Chondrocyte (in vitro differentiated cells): ENCODE measurements at regions not wholly inside any gene's neighbourhood (a gene's known extent, or its start where the extent isn't known, plus 50 kb on each side); places are given as distances from the start of the nearest gene placed in this dataset.

Source experiments
- DNase-seq: peaks from one replicate; pipeline ENCODE4 v3.0.0; 2021; ENCODE audit warnings: mixed read lengths, low spot score
- H3K27ac Mint-ChIP-seq: one replicate; pipeline ENCODE4 v1.8.0; 2021; ENCODE audit warnings: mild to moderate bottlenecking, moderate library complexity, mixed read lengths; ENCODE audit not compliant: unreplicated experiment
- H3K27me3 Mint-ChIP-seq: 2 replicates; pipeline ENCODE4 v1.8.0; 2021; ENCODE audit warnings: low read depth, mixed read lengths
- H3K36me3 Mint-ChIP-seq: 2 replicates; pipeline ENCODE4 v1.8.0; 2021; ENCODE audit warnings: low read depth, mixed read lengths
- H3K4me1 Mint-ChIP-seq: 2 replicates; pipeline ENCODE4 v1.8.0; 2021; ENCODE audit warnings: low read depth, mild to moderate bottlenecking, mixed read lengths
- H3K4me3 Mint-ChIP-seq: one replicate; pipeline ENCODE4 v1.8.0; 2021; ENCODE audit warnings: mild to moderate bottlenecking, moderate library complexity, mixed read lengths; ENCODE audit not compliant: unreplicated experiment
- H3K9me3 Mint-ChIP-seq: 2 replicates; pipeline ENCODE4 v1.8.0; 2021; ENCODE audit warnings: low read depth, mixed read lengths
- CTCF ChIP-seq: fragments of 200-600 bp; sonication (generic); IDR thresholded peaks from 2 replicates; pipeline ENCODE4 v1.5.0; 2021; ENCODE audit warnings: antibody characterized with exemption, mild to moderate bottlenecking, moderate library complexity

GRCh38 chr19:31092274-31092673 is 257.0 kb downstream of the TSHZ3 start:
- TF ChIP-seq CTCF: no peak
- Mint-ChIP-seq H3K4me3 (no peak overlapping the region), H3K4me1 (no peaks in the 10 kb centered on the region), H3K27me3 (no peaks in the 10 kb centered on the region), H3K9me3 (no peaks in the 10 kb centered on the region), H3K36me3 (no peaks in the 10 kb centered on the region), H3K27ac (no peak overlapping the region)
- DNase-seq: no peak

GRCh38 chr19:31089681-31090080 is 259.6 kb downstream of the TSHZ3 start:
- Mint-ChIP-seq H3K36me3 (no peaks in the 10 kb centered on the region), H3K27me3 (no peaks in the 10 kb centered on the region), H3K4me1 (no peaks in the 10 kb centered on the region), H3K4me3 (no peak overlapping the region), H3K27ac (no peak overlapping the region), H3K9me3 (no peaks in the 10 kb centered on the region)
- TF ChIP-seq CTCF: no peak
- DNase-seq: no peak

- no peak for DNase-seq
- Mint-ChIP-seq H3K9me3 (no peaks in the 10 kb centered on the region), H3K36me3 (no peaks in the 10 kb centered on the region), H3K27ac (no peak overlapping the region), H3K4me1 (no peaks in the 10 kb centered on the region), H3K27me3 (no peaks in the 10 kb centered on the region), H3K4me3 (no peak overlapping the region)
- TF ChIP-seq CTCF: no peak
Observed at GRCh38 chr19:31085125-31085524, 264.1 kb downstream of the TSHZ3 start.

- TF ChIP-seq CTCF: no peak
- no peaks in the 10 kb centered on the region for H3K4me1 Mint-ChIP-seq
- no peaks in the 10 kb centered on the region for H3K36me3 Mint-ChIP-seq
- no peak overlapping the region for H3K4me3 Mint-ChIP-seq
- no peak for DNase-seq
- no peaks in the 10 kb centered on the region for H3K27me3 Mint-ChIP-seq
- H3K27ac Mint-ChIP-seq: no peak overlapping the region
- no peaks in the 10 kb centered on the region for H3K9me3 Mint-ChIP-seq
Observed at GRCh38 chr19:31083105-31083504, 266.1 kb downstream of the TSHZ3 start.

GRCh38 chr19:31075146-31075655 is 274.0 kb downstream of the TSHZ3 start:
- H3K4me3 Mint-ChIP-seq: no peak overlapping the region
- no peak for DNase-seq
- no peaks in the 10 kb centered on the region for H3K27me3 Mint-ChIP-seq
- H3K4me1 Mint-ChIP-seq: peaks cover 27% of the 10 kb centered on the region
- no peaks in the 10 kb centered on the region for H3K9me3 Mint-ChIP-seq
- no peak for TF ChIP-seq CTCF
- H3K27ac Mint-ChIP-seq: no peak overlapping the region
- H3K36me3 Mint-ChIP-seq: no peaks in the 10 kb centered on the region
